B cell (primary cell): ENCODE measurements at regions not wholly inside any gene's neighbourhood (a gene's known extent, or its start where the extent isn't known, plus 50 kb on each side); places are given as distances from the start of the nearest gene placed in this dataset.

Experiments
- ATAC-seq: fragments of 200-7000 bp; cut with Tn5 transposase; one replicate; pipeline ENCODE4 v1.10.0; 2021; ENCODE audit warnings: low read depth, mild to moderate bottlenecking, moderate number of reproducible peaks, moderate library complexity
- CTCF ChIA-PET: fragments of 350-600 bp; sonication (Branson Sonifier 250); formaldehyde crosslinking; loops from one replicate; lab custom pipeline; 2021; ENCODE audit warnings: antibody characterized with exemption, inconsistent platforms; lab: Charles Lee
- POLR2A ChIA-PET: fragments of 350-600 bp; sonication (Branson Sonifier 250); formaldehyde crosslinking; loops from one replicate; lab custom pipeline; 2021; ENCODE audit warnings: antibody characterized with exemption; lab: Charles Lee
- DNase-seq: peaks from one replicate; pipeline ENCODE4 v3.0.0; 2013
- H2AFZ ChIP-seq: 2 replicates; pipeline ENCODE4 v1.6.1; 2012; ENCODE audit warnings: mild to moderate bottlenecking, low read depth, low read length; ENCODE audit not compliant: insufficient read depth, poor library complexity, severe bottlenecking
- H3K27ac ChIP-seq, 2 donors: 1 replicate in 1 of 2; 2 replicates in 1 of 2; pipeline ENCODE4 v1.5.1; 2012 to 2013; ENCODE audit warnings: low read length in 2 of 2, mild to moderate bottlenecking in 2 of 2, moderate library complexity in 1 of 2
- H3K27me3 ChIP-seq, 4 experiments: fragments of 200-600 bp in 1 of 4; sonication (generic) in 1 of 4; replicated peaks in 1 of 4; 1 replicate in 2 of 4; 2 replicates in 2 of 4; pipeline versions ENCODE4 v1.6.1 to v1.7.0; 2013 to 2016; ENCODE audit warnings: low read length in 3 of 4, mild to moderate bottlenecking in 2 of 4, mixed read lengths in 1 of 4, moderate library complexity in 1 of 4; ENCODE audit not compliant: insufficient read depth in 4 of 4, control insufficient read depth in 3 of 4; ENCODE audit errors: control extremely low read depth in 1 of 4
- H3K36me3 ChIP-seq, 2 experiments: replicated peaks in 1 of 2; 1 replicate in 1 of 2; 2 replicates in 1 of 2; pipeline versions ENCODE4 v1.6.1 to v1.7.1; 2013; ENCODE audit warnings: low read length in 1 of 2; ENCODE audit not compliant: insufficient read depth in 2 of 2, control insufficient read depth in 1 of 2; ENCODE audit errors: control extremely low read depth in 1 of 2, extremely low read depth in 1 of 2
- H3K4me1 ChIP-seq, 2 donors: fragments of 200-600 bp in 1 of 2; sonication (generic) in 1 of 2; 1 replicate in 1 of 2; 2 replicates in 1 of 2; pipeline versions ENCODE4 v1.5.1 to v1.6.1; 2013 to 2017; ENCODE audit warnings: low read length in 2 of 2; ENCODE audit not compliant: control insufficient read depth in 2 of 2, insufficient read depth in 2 of 2
- H3K4me2 ChIP-seq: replicated peaks from 2 replicates; pipeline ENCODE3; 2012; ENCODE audit warnings: mild to moderate bottlenecking, low read depth, low read length; ENCODE audit not compliant: poor library complexity, severe bottlenecking
- H3K4me3 ChIP-seq, 5 experiments: fragments of 200-600 bp in 1 of 5; sonication (generic) in 1 of 5; 1 replicate in 3 of 5; 2 replicates in 2 of 5; pipeline versions ENCODE4 v1.5.1 to v1.7.0; 2011 to 2016; ENCODE audit warnings: low read length in 4 of 5, mild to moderate bottlenecking in 4 of 5, low read depth in 2 of 5, control low read depth in 1 of 5, moderate library complexity in 1 of 5; ENCODE audit not compliant: insufficient read depth in 1 of 5; ENCODE audit errors: control extremely low read depth in 1 of 5, extremely low read depth in 1 of 5
- H3K79me2 ChIP-seq: fragments of 200-600 bp; sonication (generic); one replicate; pipeline ENCODE4 v1.6.0; 2016; ENCODE audit warnings: low read length; ENCODE audit not compliant: control insufficient read depth, insufficient read depth
- H3K9ac ChIP-seq: fragments of 200-600 bp; sonication (generic); 2 replicates; pipeline ENCODE4 v1.6.1; 2017; ENCODE audit warnings: mild to moderate bottlenecking, low read length, moderate library complexity
- H3K9me3 ChIP-seq, 3 donors: one replicate each; pipeline versions ENCODE4 v1.6.1 to v1.7.1; 2013; ENCODE audit warnings: low read length in 2 of 3; ENCODE audit not compliant: control insufficient read depth in 2 of 3, insufficient read depth in 1 of 3; ENCODE audit errors: control extremely low read depth in 1 of 3
- H4K20me1 ChIP-seq: 2 replicates; pipeline ENCODE4 v1.6.0; 2012; ENCODE audit warnings: mild to moderate bottlenecking, low read length; ENCODE audit not compliant: insufficient read depth, control insufficient read depth, poor library complexity, severe bottlenecking
- H3K27ac Mint-ChIP-seq: one replicate; pipeline ENCODE4 v1.8.0; 2021; ENCODE audit warnings: mixed read lengths
- H3K27me3 Mint-ChIP-seq: one replicate; pipeline ENCODE4 v1.8.0; 2021; ENCODE audit warnings: mixed read lengths
- H3K4me1 Mint-ChIP-seq: one replicate; pipeline ENCODE4 v1.8.0; 2021; ENCODE audit warnings: mixed read lengths
- H3K4me3 Mint-ChIP-seq: one replicate; pipeline ENCODE4 v1.8.0; 2021; ENCODE audit warnings: mixed read lengths
- H3K9me3 Mint-ChIP-seq: one replicate; pipeline ENCODE4 v1.8.0; 2022; ENCODE audit warnings: mixed read lengths; ENCODE audit not compliant: insufficient read depth
- EZH2 ChIP-seq: IDR thresholded peaks from 2 replicates; pipeline ENCODE4 v1.6.1; 2012; ENCODE audit warnings: borderline replicate concordance, low read depth, mild to moderate bottlenecking, moderate library complexity, low read length; ENCODE audit not compliant: insufficient read depth, poor library complexity, severe bottlenecking
- WGBS: methylation state at CpG from one replicate; pipeline ENCODE4 v1.1.5; 2013; ENCODE audit warnings: missing lambda C conversion rate; ENCODE audit not compliant: insufficient coverage; 5-methylcytosine and 5-hydroxymethylcytosine counted together
- intact Hi-C: fragments of 100-400 bp; cut with micrococcal nuclease; formaldehyde crosslinking; loops from one replicate; pipeline ENCODE4 v1.10.0; 2022
- TF ChIP-seq, protein P1 (sequence below): fragments of 200-600 bp; IDR thresholded peaks from one replicate; pipeline ENCODE4 v1.8.0; 2022; ENCODE audit warnings: antibody characterized with exemption, mild to moderate bottlenecking

DNA sequence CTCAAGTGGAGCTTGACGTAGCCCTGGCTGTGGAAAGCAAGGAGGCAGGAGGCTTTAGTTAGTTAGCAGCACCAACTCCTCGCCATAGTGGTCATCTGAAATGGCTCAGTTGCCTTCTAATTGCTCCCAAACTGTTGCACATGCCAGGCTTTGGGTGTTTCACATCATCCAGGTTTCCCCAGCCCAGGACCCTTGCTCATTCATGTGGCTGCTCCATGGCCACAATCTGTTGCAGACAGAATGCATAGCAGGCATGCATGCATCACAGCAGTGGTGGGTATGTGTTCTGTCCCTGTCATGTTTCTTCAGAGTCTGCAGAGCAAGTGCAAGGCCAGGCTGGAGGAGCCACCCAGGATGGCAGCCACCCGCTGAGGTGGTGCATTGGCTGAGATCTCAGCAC, 407.6 kb downstream of the TSHZ3 start:
- H4K20me1 ChIP-seq: no peaks in the 10 kb centered on the region
- no peak overlapping the region for H2AFZ ChIP-seq
- ATAC-seq: no peak
- no peak overlapping the region for H3K27ac ChIP-seq
- no peak overlapping the region for H3K4me2 ChIP-seq
- no peak for TF ChIP-seq EZH2
- TF ChIP-seq, protein P1, sequence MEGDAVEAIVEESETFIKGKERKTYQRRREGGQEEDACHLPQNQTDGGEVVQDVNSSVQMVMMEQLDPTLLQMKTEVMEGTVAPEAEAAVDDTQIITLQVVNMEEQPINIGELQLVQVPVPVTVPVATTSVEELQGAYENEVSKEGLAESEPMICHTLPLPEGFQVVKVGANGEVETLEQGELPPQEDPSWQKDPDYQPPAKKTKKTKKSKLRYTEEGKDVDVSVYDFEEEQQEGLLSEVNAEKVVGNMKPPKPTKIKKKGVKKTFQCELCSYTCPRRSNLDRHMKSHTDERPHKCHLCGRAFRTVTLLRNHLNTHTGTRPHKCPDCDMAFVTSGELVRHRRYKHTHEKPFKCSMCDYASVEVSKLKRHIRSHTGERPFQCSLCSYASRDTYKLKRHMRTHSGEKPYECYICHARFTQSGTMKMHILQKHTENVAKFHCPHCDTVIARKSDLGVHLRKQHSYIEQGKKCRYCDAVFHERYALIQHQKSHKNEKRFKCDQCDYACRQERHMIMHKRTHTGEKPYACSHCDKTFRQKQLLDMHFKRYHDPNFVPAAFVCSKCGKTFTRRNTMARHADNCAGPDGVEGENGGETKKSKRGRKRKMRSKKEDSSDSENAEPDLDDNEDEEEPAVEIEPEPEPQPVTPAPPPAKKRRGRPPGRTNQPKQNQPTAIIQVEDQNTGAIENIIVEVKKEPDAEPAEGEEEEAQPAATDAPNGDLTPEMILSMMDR: no peak
- H3K9ac ChIP-seq: no peak overlapping the region
- no peaks in the 10 kb centered on the region for H3K27me3 ChIP-seq
- CTCF ChIA-PET: no interaction called here
- H3K4me1 ChIP-seq: no peaks in the 10 kb centered on the region
- H3K4me3 ChIP-seq: no peak overlapping the region
- H3K9me3 ChIP-seq: peaks cover 0 to 10% (median 0%) of the 10 kb centered on the region in 3 donors
- peaks cover 9% of the 10 kb centered on the region for H3K9me3 Mint-ChIP-seq
- no peak overlapping the region for H3K4me3 Mint-ChIP-seq
- DNase-seq: no peak
- H3K27ac Mint-ChIP-seq: no peak overlapping the region
- WGBS: 81% methylated on average over 3 of the region's 3 CpGs
- POLR2A ChIA-PET: no interaction called here
- H3K4me1 Mint-ChIP-seq: no peaks in the 10 kb centered on the region
- intact Hi-C loops: no loop called here
- no peaks in the 10 kb centered on the region for H3K27me3 Mint-ChIP-seq
- no peaks in the 10 kb centered on the region for H3K79me2 ChIP-seq
- no peaks in the 10 kb centered on the region for H3K36me3 ChIP-seq

- Histone ChIP-seq H3K4me2 (no peak overlapping the region), H4K20me1 (no peaks in the 10 kb centered on the region), H3K36me3 (no peaks in the 10 kb centered on the region), H2AFZ (no peak overlapping the region), H3K27ac (no peak overlapping the region), H3K9me3 (peaks cover 0 to 12% (median 0%) of the 10 kb centered on the region in 3 donors), H3K27me3 (no peaks in the 10 kb centered on the region), H3K4me1 (no peaks in the 10 kb centered on the region), H3K9ac (no peak overlapping the region), H3K4me3 (no peak overlapping the region), H3K79me2 (no peaks in the 10 kb centered on the region)
- Mint-ChIP-seq H3K4me1 (no peaks in the 10 kb centered on the region), H3K4me3 (no peak overlapping the region), H3K27me3 (no peaks in the 10 kb centered on the region), H3K27ac (no peak overlapping the region), H3K9me3 (peaks cover 14% of the 10 kb centered on the region)
- no CpG with 5 or more reads among the region's 5 CpGs for WGBS
- TF ChIP-seq, protein P1: no peak
- TF ChIP-seq EZH2: no peak
- ChIA-PET CTCF (no interaction called here), POLR2A (no interaction called here)
- no peak for ATAC-seq
- no peak for DNase-seq
- intact Hi-C loops: no loop called here
Measured at GRCh38 chr19:30936276-30936675, 413.0 kb downstream of the TSHZ3 start.
